ENCODE measurements at regions not wholly inside any gene's neighbourhood (a gene's known extent, or its start where the extent isn't known, plus 50 kb on each side); places are given as distances from the start of the nearest gene placed in this dataset.
"Not testable (repeated sequence)": the region's sequence is repeated elsewhere in the genome, so short reads cannot be mapped to it uniquely, and the experiment has no call there.

GRCh38 chrX:45513042-45513441 is 312.4 kb upstream of the DIPK2B start:
- Mint-ChIP-seq H3K9me3 (peaks cover 12% of the 10 kb centered on the region), H3K27ac (no peak overlapping the region), H3K4me1 (peaks cover 35% of the 10 kb centered on the region), H3K27me3 (ENCODE audit: low read depth, poor library complexity) (no peaks in the 10 kb centered on the region), H3K4me3 (no peak overlapping the region), H3K36me3 (ENCODE audit: low read depth) (no peaks in the 10 kb centered on the region)
- no peak for TF ChIP-seq CTCF (IDR thresholded peaks at IDR 0.05)
- DNase-seq = no peak

GRCh38 chrX:45508454-45508853 is 307.8 kb upstream of the DIPK2B start:
- peaks cover 17% of the 10 kb centered on the region for H3K4me1 Mint-ChIP-seq
- DNase-seq = no peak
- H3K27me3 Mint-ChIP-seq (ENCODE audit: low read depth, poor library complexity) = no peaks in the 10 kb centered on the region
- peaks cover 35% of the 10 kb centered on the region for H3K9me3 Mint-ChIP-seq
- H3K36me3 Mint-ChIP-seq (ENCODE audit: low read depth) = no peaks in the 10 kb centered on the region
- H3K27ac Mint-ChIP-seq = no peak overlapping the region
- TF ChIP-seq CTCF (IDR thresholded peaks at IDR 0.05) = no peak
- no peak overlapping the region for H3K4me3 Mint-ChIP-seq

GRCh38 chrX:45506149-45506730 is 305.6 kb upstream of the DIPK2B start:
- Mint-ChIP-seq H3K4me1 (peaks cover 7% of the 10 kb centered on the region), H3K27me3 (ENCODE audit: low read depth, poor library complexity) (no peaks in the 10 kb centered on the region), H3K36me3 (ENCODE audit: low read depth) (no peaks in the 10 kb centered on the region), H3K4me3 (no peak overlapping the region), H3K27ac (no peak overlapping the region), H3K9me3 (peaks cover 49% of the 10 kb centered on the region)
- no peak for DNase-seq
- TF ChIP-seq CTCF (IDR thresholded peaks at IDR 0.05) = no peak

- H3K4me1 Mint-ChIP-seq = peaks cover 7% of the 10 kb centered on the region
- H3K27me3 Mint-ChIP-seq (ENCODE audit: low read depth, poor library complexity) = no peaks in the 10 kb centered on the region
- no peaks in the 10 kb centered on the region for H3K36me3 Mint-ChIP-seq (ENCODE audit: low read depth)
- no peak overlapping the region for H3K4me3 Mint-ChIP-seq
- peaks cover 49% of the 10 kb centered on the region for H3K9me3 Mint-ChIP-seq
- TF ChIP-seq CTCF (IDR thresholded peaks at IDR 0.05) = no peak
- H3K27ac Mint-ChIP-seq = no peak overlapping the region
- no peak for DNase-seq
Measured at GRCh38 chrX:45505214-45505613, 304.5 kb upstream of the DIPK2B start.

- not testable (repeated sequence) for H3K4me1 Mint-ChIP-seq; H3K27ac Mint-ChIP-seq; H3K4me3 Mint-ChIP-seq; H3K27me3 Mint-ChIP-seq (ENCODE audit: low read depth, poor library complexity); H3K36me3 Mint-ChIP-seq (ENCODE audit: low read depth); DNase-seq
- H3K9me3 Mint-ChIP-seq = peaks cover 62% of the 10 kb centered on the region
Measured at GRCh38 chrX:45503787-45504362, 303.2 kb upstream of the DIPK2B start.

GRCh38 chrX:45502396-45502795 is 301.7 kb upstream of the DIPK2B start:
- H3K9me3 Mint-ChIP-seq = peaks cover 77% of the 10 kb centered on the region
- H3K36me3 Mint-ChIP-seq (ENCODE audit: low read depth) = no peaks in the 10 kb centered on the region
- TF ChIP-seq CTCF (IDR thresholded peaks at IDR 0.05) = no peak
- no peak overlapping the region for H3K4me3 Mint-ChIP-seq
- H3K27me3 Mint-ChIP-seq (ENCODE audit: low read depth, poor library complexity) = no peaks in the 10 kb centered on the region
- DNase-seq = no peak
- no peak overlapping the region for H3K27ac Mint-ChIP-seq
- H3K4me1 Mint-ChIP-seq = peaks cover 7% of the 10 kb centered on the region
